Fibroblast of the aortic adventitia (primary cell): ENCODE measurements at regions not wholly inside any gene's neighbourhood (a gene's known extent, or its start where the extent isn't known, plus 50 kb on each side); places are given as distances from the start of the nearest gene placed in this dataset.
A peak's percentile ranks its signal among the peaks of the same experiment; 100 is the strongest.

Source experiments
- DNase-seq: peaks from one replicate; pipeline ENCODE4 v3.0.0-alpha.2; 2010; ENCODE audit warnings: low read depth
- H3K4me3 ChIP-seq: 2 replicates; pipeline ENCODE4 v1.5.1; 2011; ENCODE audit warnings: low read depth, mild to moderate bottlenecking, control low read depth, low read length, moderate library complexity
- TF ChIP-seq, protein P1 (sequence below): IDR thresholded peaks from 2 replicates; pipeline ENCODE4 v1.5.1; 2011; ENCODE audit warnings: mild to moderate bottlenecking, low read length, control low read depth, inconsistent platforms; ENCODE audit not compliant: insufficient read depth

- no peak for DNase-seq
- no peak overlapping the region for H3K4me3 ChIP-seq
- TF ChIP-seq, protein P1, sequence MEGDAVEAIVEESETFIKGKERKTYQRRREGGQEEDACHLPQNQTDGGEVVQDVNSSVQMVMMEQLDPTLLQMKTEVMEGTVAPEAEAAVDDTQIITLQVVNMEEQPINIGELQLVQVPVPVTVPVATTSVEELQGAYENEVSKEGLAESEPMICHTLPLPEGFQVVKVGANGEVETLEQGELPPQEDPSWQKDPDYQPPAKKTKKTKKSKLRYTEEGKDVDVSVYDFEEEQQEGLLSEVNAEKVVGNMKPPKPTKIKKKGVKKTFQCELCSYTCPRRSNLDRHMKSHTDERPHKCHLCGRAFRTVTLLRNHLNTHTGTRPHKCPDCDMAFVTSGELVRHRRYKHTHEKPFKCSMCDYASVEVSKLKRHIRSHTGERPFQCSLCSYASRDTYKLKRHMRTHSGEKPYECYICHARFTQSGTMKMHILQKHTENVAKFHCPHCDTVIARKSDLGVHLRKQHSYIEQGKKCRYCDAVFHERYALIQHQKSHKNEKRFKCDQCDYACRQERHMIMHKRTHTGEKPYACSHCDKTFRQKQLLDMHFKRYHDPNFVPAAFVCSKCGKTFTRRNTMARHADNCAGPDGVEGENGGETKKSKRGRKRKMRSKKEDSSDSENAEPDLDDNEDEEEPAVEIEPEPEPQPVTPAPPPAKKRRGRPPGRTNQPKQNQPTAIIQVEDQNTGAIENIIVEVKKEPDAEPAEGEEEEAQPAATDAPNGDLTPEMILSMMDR, result no peak
These were observed 74.8 kb upstream of the SIM2 start for GRCh38 chr21:36624105-36624504.

DNA sequence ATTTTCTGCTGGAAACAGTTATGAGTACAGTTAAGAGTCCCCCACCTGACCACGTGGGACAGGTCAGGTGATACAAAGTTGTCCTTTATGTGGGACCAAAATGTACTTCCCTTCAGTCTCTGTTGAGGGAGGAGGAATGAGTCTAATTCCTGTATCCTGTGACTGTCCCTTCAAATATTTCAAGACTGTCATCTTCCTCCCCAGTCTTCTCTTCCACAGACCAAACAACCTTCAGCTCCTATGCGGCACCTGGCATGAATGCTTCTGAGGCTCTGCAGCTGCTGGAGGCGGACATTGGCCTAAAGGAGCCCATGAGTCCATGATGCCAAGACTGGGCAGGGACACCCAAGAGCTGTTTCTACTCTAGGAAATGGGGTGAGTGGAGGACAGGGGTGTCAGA lies 72.1 kb upstream of the SIM2 start:
- TF ChIP-seq, protein P1, result no peak
- no peak overlapping the region for H3K4me3 ChIP-seq
- no peak for DNase-seq

DNA sequence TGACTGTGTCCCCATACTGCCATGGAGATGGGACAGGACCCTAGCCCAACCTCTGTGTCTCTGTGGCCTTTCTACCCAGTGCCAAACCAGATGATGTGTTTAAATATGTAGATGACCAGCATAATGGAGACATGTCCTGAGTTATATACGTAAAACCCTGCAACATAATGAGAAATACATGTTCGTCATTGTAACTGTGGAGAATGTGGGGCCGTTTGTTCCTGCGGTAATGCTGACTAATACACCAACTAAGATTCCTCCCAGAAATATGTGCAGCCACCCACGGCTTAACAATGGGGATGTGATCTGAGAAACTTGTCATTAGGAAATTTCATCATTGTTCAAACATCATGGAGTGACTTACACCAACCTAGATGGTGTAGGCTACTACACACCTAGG lies 71.7 kb upstream of the SIM2 start:
- H3K4me3 ChIP-seq, result no peak overlapping the region
- TF ChIP-seq, protein P1, result no peak
- peak; percentile 49 for DNase-seq

GRCh38 chr21:36628106-36628505 lies 70.8 kb upstream of the SIM2 start:
- DNase-seq, result no peak
- H3K4me3 ChIP-seq, result no peak overlapping the region
- TF ChIP-seq, protein P1, result no peak

GRCh38 chr21:36628761-36629460 lies 70.0 kb upstream of the SIM2 start:
- TF ChIP-seq, protein P1, result no peak

GRCh38 chr21:36630485-36631206 lies 68.3 kb upstream of the SIM2 start:
- no peak overlapping the region for H3K4me3 ChIP-seq
- peak; percentile 42 for DNase-seq
- TF ChIP-seq, protein P1, result peak; percentile 72

More at GRCh38 chr21:36628761-36629460, 70.0 kb upstream of the SIM2 start:
- no peak overlapping the region for H3K4me3 ChIP-seq
- no peak for DNase-seq

DNA sequence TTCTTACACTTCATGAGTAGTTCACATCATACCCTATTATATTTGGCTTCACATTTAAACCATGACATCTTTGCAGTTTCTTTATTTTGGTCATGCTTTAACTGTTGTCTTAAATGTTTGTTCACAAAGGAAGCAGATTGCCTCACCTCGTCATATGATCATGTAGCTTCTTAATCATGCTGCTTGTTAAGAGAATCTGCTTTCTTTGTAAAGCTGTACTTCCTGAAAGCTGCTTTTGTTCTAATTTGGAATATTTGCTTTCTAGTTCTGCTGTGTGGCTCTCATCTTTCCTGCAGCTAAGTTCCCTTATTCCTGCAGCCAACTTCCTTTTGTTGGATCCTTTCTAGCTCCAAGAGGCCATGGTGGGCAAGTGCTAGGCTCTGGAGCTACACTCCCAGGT lies 62.9 kb upstream of the SIM2 start:
- TF ChIP-seq, protein P1, result no peak
- no peak for DNase-seq
- H3K4me3 ChIP-seq, result no peak overlapping the region
